Stomach (tissue), 8 donors: ENCODE measurements at regions not wholly inside any gene's neighbourhood (a gene's known extent, or its start where the extent isn't known, plus 50 kb on each side); places are given as distances from the start of the nearest gene placed in this dataset.
"Not testable (repeated sequence)": the region's sequence is repeated elsewhere in the genome, so short reads cannot be mapped to it uniquely, and the experiment has no call there.

Source experiments
- DNase-seq, 2 donors: peaks; one replicate each; pipeline versions ENCODE4 v3.0.0 to v3.0.0-alpha.2; 2013 to 2019
- H3K27ac ChIP-seq, 5 donors: fragments of 200-600 bp in 4 of 5; sonication (generic) in 4 of 5; one replicate each; pipeline ENCODE4 v1.5.1; 2013 to 2019; ENCODE audit warnings: mild to moderate bottlenecking in 1 of 5, moderate library complexity in 1 of 5
- H3K27me3 ChIP-seq, 3 donors: fragments of 200-600 bp; sonication (generic); one replicate each; pipeline ENCODE4 v1.5.1; 2017 to 2019; ENCODE audit warnings: mixed run types in 1 of 3
- H3K36me3 ChIP-seq, 4 donors: fragments of 200-600 bp; sonication (generic); 1 replicate in 3 of 4; 2 replicates in 1 of 4; pipeline ENCODE4 v1.5.1; 2016 to 2019
- H3K4me1 ChIP-seq, 4 donors: fragments of 200-600 bp; sonication (generic); one replicate each; pipeline ENCODE4 v1.5.1; 2016 to 2019
- H3K4me3 ChIP-seq, 4 donors: fragments of 200-600 bp; sonication (generic) in 3 of 4; one replicate each; pipeline ENCODE4 v1.5.1; 2016 to 2019; ENCODE audit warnings: mild to moderate bottlenecking in 1 of 4
- H3K9me3 ChIP-seq, 4 donors: fragments of 200-600 bp; sonication (generic); one replicate each; pipeline ENCODE4 v1.5.1; 2016 to 2019
- CTCF ChIP-seq, 7 experiments: fragments of 450-650 bp in 4 of 7; fragments of 200-600 bp in 3 of 7; sonication (generic) in 3 of 7; IDR thresholded peaks; one replicate each; pipeline ENCODE4 v1.5.1; 2016 to 2019; ENCODE audit warnings: antibody characterized with exemption in 7 of 7, control low read depth in 2 of 7, mild to moderate bottlenecking in 1 of 7
- EP300 ChIP-seq: sonication (generic); formaldehyde crosslinking; IDR thresholded peaks from one replicate; pipeline ENCODE4 v1.6.1; 2017; ENCODE audit warnings: antibody characterized with exemption
- POLR2A ChIP-seq, 4 donors: fragments of 450-650 bp; IDR thresholded peaks; one replicate each; pipeline ENCODE4 v1.6.1; 2016; ENCODE audit warnings: antibody characterized with exemption in 4 of 4, control low read depth in 2 of 4, mild to moderate bottlenecking in 1 of 4, moderate library complexity in 1 of 4
- POLR2AphosphoS5 ChIP-seq, 3 donors: sonication (generic); formaldehyde crosslinking; IDR thresholded peaks; one replicate each; pipeline ENCODE4 v1.6.1; 2016; ENCODE audit warnings: antibody characterized with exemption in 3 of 3
- whole genome bisulfite sequencing, 5 donors: extraction: QIAGEN DNeasy Blood & Tissue Kit in 3 of 5; methylation state at CpG; one replicate each; pipeline versions ENCODE4 v1.1.5 to v1.1.7; 2013 to 2018; 5-methylcytosine and 5-hydroxymethylcytosine counted together
- intact Hi-C: fragments of 100-400 bp; cut with DNase I; formaldehyde crosslinking; loops from one replicate; pipeline ENCODE4 v1.15.1; 2023; ENCODE audit warnings: low total_unique reads
- donor health status: healthy with polysubstance abuse.
- donor health status: Bipolar disorder and iron deficiency.
- donor health status: healthy.

GRCh38 chr19:28065026-28065425 lies 1147.9 kb downstream of the UQCRFS1 start:
- TF ChIP-seq EP300: no peak
- TF ChIP-seq CTCF (IDR thresholded peaks at IDR 0.05): no peak
- TF ChIP-seq POLR2A (IDR thresholded peaks at IDR 0.05): no peak
- no peak for TF ChIP-seq POLR2AphosphoS5 (IDR thresholded peaks at IDR 0.05)
- Histone ChIP-seq H3K9me3 (peaks cover 0 to 4% (median 0%) of the 10 kb centered on the region in 4 donors), H3K27ac (no peak overlapping the region), H3K4me1 (no peaks in the 10 kb centered on the region), H3K27me3 (no peaks in the 10 kb centered on the region), H3K36me3 (no peaks in the 10 kb centered on the region), H3K4me3 (no peak overlapping the region)
- DNase-seq: no peak
- intact Hi-C loops: no loop called here
- 50 to 62% (median 57%) methylated on average over 1 of the region's 1 CpG for WGBS, 5 donors

GRCh38 chr19:28063702-28064101 lies 1149.2 kb downstream of the UQCRFS1 start:
- Histone ChIP-seq H3K4me1 (no peaks in the 10 kb centered on the region), H3K27me3 (no peaks in the 10 kb centered on the region), H3K9me3 (peaks cover 0 to 9% (median 3%) of the 10 kb centered on the region in 4 donors), H3K4me3 (no peak overlapping the region), H3K36me3 (no peaks in the 10 kb centered on the region), H3K27ac (no peak overlapping the region)
- DNase-seq: no peak
- no peak for TF ChIP-seq POLR2AphosphoS5 (IDR thresholded peaks at IDR 0.05)
- TF ChIP-seq POLR2A (IDR thresholded peaks at IDR 0.05): no peak
- no peak for TF ChIP-seq CTCF (IDR thresholded peaks at IDR 0.05)
- 83 to 93% (median 86%) methylated on average over 2 of the region's 2 CpGs for WGBS, 5 donors
- intact Hi-C loops: no loop called here

- Histone ChIP-seq H3K36me3 (no peaks in the 10 kb centered on the region), H3K4me1 (no peaks in the 10 kb centered on the region), H3K27ac (no peak overlapping the region), H3K9me3 (peaks cover 0 to 21% (median 11%) of the 10 kb centered on the region in 4 donors), H3K4me3 (no peak overlapping the region), H3K27me3 (no peaks in the 10 kb centered on the region)
- 69 to 100% (median 81%) methylated on average over 1 of the region's 1 CpG for WGBS, 5 donors
- intact Hi-C loops: no loop called here
- DNase-seq: no peak
- TF ChIP-seq EP300 (no peak), POLR2A (IDR thresholded peaks at IDR 0.05) (no peak), CTCF (IDR thresholded peaks at IDR 0.05) (no peak), POLR2AphosphoS5 (IDR thresholded peaks at IDR 0.05) (no peak)
These were observed 1151.8 kb downstream of the UQCRFS1 start for GRCh38 chr19:28061111-28061510.

GRCh38 chr19:28057026-28057425 lies 1155.9 kb downstream of the UQCRFS1 start:
- H3K9me3 ChIP-seq: peaks cover 0 to 27% (median 13%) of the 10 kb centered on the region in 4 donors
- DNase-seq, H3K27me3 ChIP-seq, H3K4me1 ChIP-seq, intact Hi-C loops, H3K4me3 ChIP-seq, H3K27ac ChIP-seq, H3K36me3 ChIP-seq: not testable (repeated sequence)

- H3K9me3 ChIP-seq: peaks cover 0 to 28% (median 3%) of the 10 kb centered on the region in 4 donors
- DNase-seq: peak in 1 of 2 donors; percentile 25
- H3K4me3 ChIP-seq: no peak overlapping the region
- TF ChIP-seq POLR2A (IDR thresholded peaks at IDR 0.05): no peak
- TF ChIP-seq POLR2AphosphoS5 (IDR thresholded peaks at IDR 0.05): no peak
- no peak for TF ChIP-seq EP300
- TF ChIP-seq CTCF (IDR thresholded peaks at IDR 0.05): no peak
- H3K36me3 ChIP-seq: no peaks in the 10 kb centered on the region
- WGBS, 5 donors: 12 to 57% (median 21%) methylated on average over 5 to 6 of the region's 6 CpGs
- intact Hi-C loops: no loop called here
- H3K27ac ChIP-seq: no peak overlapping the region
- H3K27me3 ChIP-seq: no peaks in the 10 kb centered on the region
- no peaks in the 10 kb centered on the region for H3K4me1 ChIP-seq
These were observed 1161.9 kb downstream of the UQCRFS1 start for GRCh38 chr19:28051047-28051446.
